HG03469 (cell line): ENCODE measurements at regions not wholly inside any gene's neighbourhood (a gene's known extent, or its start where the extent isn't known, plus 50 kb on each side); places are given as distances from the start of the nearest gene placed in this dataset.
"Not testable (repeated sequence)": the region's sequence is repeated elsewhere in the genome, so short reads cannot be mapped to it uniquely, and the experiment has no call there.

Source experiments
- ATAC-seq: cut with Tn5 transposase; IDR thresholded peaks from one replicate; pipeline ENCODE4 v1.9.1; 2021; ENCODE audit warnings: mild to moderate bottlenecking, moderate library complexity, moderate number of reproducible peaks; ENCODE audit not compliant: unreplicated experiment

- ATAC-seq, result no peak
Measured at GRCh38 chr17:71039391-71039790, 870.1 kb downstream of the KCNJ2 start.

GRCh38 chr17:71052971-71053370 is 883.6 kb downstream of the KCNJ2 start:
- ATAC-seq, result no peak

GRCh38 chr17:71055128-71055527 is 885.8 kb downstream of the KCNJ2 start:
- ATAC-seq, result no peak

- no peak for ATAC-seq
Measured at GRCh38 chr17:71057448-71057847, 888.1 kb downstream of the KCNJ2 start.

GRCh38 chr17:71057938-71058337 is 888.6 kb downstream of the KCNJ2 start:
- no peak for ATAC-seq

- ATAC-seq, result no peak
Measured at GRCh38 chr17:71063127-71063526, 893.8 kb downstream of the KCNJ2 start.

- no peak for ATAC-seq
Measured at GRCh38 chr17:71063559-71063958, 894.2 kb downstream of the KCNJ2 start.

- no peak for ATAC-seq
Measured at GRCh38 chr17:71067669-71068407, 898.5 kb downstream of the KCNJ2 start.

GRCh38 chr17:71068408-71068750 is 899.0 kb downstream of the KCNJ2 start:
- ATAC-seq, result no peak

GRCh38 chr17:71071041-71071440 is 901.7 kb downstream of the KCNJ2 start:
- ATAC-seq, result no peak

GRCh38 chr17:71071837-71072236 is 902.5 kb downstream of the KCNJ2 start:
- no peak for ATAC-seq

GRCh38 chr17:71080937-71081336 is 911.6 kb downstream of the KCNJ2 start:
- no peak for ATAC-seq

GRCh38 chr17:71081666-71082065 is 912.3 kb downstream of the KCNJ2 start:
- no peak for ATAC-seq

GRCh38 chr17:71084219-71084618 is 914.9 kb downstream of the KCNJ2 start:
- no peak for ATAC-seq

- no peak for ATAC-seq
Measured at GRCh38 chr17:71084838-71085237, 915.5 kb downstream of the KCNJ2 start.

GRCh38 chr17:71085238-71086033 is 916.1 kb downstream of the KCNJ2 start:
- no peak for ATAC-seq

- no peak for ATAC-seq
Measured at GRCh38 chr17:71089431-71089830, 920.1 kb downstream of the KCNJ2 start.

GRCh38 chr17:71098071-71098470 is 928.7 kb downstream of the KCNJ2 start:
- no peak for ATAC-seq

GRCh38 chr17:71099003-71099714 is 929.8 kb downstream of the KCNJ2 start:
- no peak for ATAC-seq

GRCh38 chr17:71102777-71103176 is 933.4 kb downstream of the KCNJ2 start:
- no peak for ATAC-seq

GRCh38 chr17:71104225-71104624 is 934.9 kb downstream of the KCNJ2 start:
- no peak for ATAC-seq

- ATAC-seq, result not testable (repeated sequence)
Measured at GRCh38 chr17:71106056-71106455, 936.7 kb downstream of the KCNJ2 start.
